ENCODE measurements at regions not wholly inside any gene's neighbourhood (a gene's known extent, or its start where the extent isn't known, plus 50 kb on each side); places are given as distances from the start of the nearest gene placed in this dataset.

DNA sequence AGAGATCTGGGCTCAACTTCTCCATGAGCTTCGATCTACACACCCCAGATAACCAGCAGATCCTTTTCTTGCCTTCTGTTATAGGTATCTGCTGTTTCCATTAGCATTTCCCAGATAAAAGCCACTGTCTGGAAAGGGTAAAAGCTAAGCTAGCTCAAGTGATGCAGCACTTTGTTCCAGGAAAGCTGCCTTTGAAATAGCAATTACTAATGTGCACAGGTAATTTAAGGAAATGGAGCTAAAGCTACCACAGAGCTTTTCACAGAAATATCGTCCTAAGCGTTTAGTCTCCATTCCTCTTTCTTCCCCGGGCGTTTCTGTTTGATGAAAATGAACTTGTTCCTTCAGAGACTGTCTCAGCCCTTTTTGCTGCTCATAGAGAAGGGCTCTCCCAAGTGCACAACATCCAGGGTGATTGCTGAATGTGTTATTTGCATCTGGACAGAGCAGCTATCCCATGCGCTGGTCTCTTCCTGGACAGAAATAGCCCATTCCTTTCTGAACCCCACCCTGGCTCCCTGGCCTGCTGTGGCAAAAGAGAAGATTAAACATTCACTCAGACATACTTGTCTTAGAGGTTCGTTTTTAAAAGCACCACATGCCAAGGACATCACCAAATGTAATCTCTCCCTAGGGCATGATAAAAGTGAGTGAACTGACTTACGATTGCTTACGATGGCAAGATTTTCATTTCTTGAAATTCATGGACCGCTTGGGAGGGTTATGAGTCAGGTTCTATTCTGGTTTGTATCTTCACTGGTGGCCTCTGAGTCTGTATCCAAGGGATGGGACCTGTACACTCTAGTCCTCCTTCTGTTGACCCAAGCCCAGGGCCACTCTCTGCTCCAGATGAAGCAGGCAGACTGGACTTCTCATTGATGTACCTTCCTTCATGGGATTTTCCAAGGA is 429.1 kb upstream of the CDH4 start:
- WGBS (ENCODE audit: missing lambda C conversion rate) = 20% methylated on average over 10 of the region's 10 CpGs
- Histone ChIP-seq H3K4me3 (no peak overlapping the region), H3K4me2 (no peak overlapping the region), H3K4me1 (no peaks in the 10 kb centered on the region), H3K9me3 (peaks cover 11% of the 10 kb centered on the region; the same call in 1 of the 3 replicates), H3K27ac (no peak overlapping the region)
- ATAC-seq (no peak), DNase-seq (ENCODE audit: low read depth in 1 of 2, low spot score in 1 of 2) (no peak), FAIRE-seq (no peak)
- ChIA-PET POLR2A (no interaction called here), CTCF (interaction anchor here (0.6 to 0.9 kb wide), 2 partner anchors 29 to 163 kb away, joined by 3 read pairs; no protein-coding TSS in a partner anchor)
- no peak for TF ChIP-seq BHLHE40 (IDR thresholded peaks at IDR 0.05; ENCODE audit: low read depth, low read length)
- TF ChIP-seq JUNB (IDR thresholded peaks at IDR 0.05) = no peak
- TF ChIP-seq SMC3 (IDR thresholded peaks at IDR 0.05) = no peak

DNA sequence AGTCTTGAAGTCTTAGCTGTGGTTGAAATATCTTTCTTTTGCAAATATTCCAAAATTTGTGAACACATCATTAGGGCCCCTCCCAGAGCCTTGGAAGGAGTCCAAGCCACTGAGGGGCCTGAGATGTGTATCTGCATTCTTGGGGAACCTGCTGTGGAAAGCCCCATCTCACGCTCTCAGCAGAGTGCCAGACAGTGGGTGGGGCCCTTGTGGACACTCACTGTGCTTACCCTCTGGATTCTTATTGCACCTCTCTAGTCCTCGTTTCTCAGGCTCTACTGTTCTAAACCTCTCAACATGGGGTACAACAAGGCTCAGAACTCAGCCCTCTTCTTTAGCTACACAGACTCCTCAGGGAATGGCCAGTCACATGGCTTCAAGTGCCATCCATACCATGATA is 416.2 kb upstream of the CDH4 start:
- no peak for TF ChIP-seq HOXB5 (CRISPR knock-in tag; IDR thresholded peaks at IDR 0.05)
- no peak for TF ChIP-seq HOXB13 (CRISPR knock-in tag; IDR thresholded peaks at IDR 0.05; ENCODE audit: low read depth)
- no peak for TF ChIP-seq HDAC2 (IDR thresholded peaks at IDR 0.05)
- TF ChIP-seq ZSCAN20 (CRISPR knock-in tag; IDR thresholded peaks at IDR 0.05) = no peak
- no peak for TF ChIP-seq NPAS2 (CRISPR knock-in tag; IDR thresholded peaks at IDR 0.05; ENCODE audit: borderline replicate concordance)
- no peak for TF ChIP-seq KDM1A (IDR thresholded peaks at IDR 0.05; ENCODE audit: low read depth)
- TF ChIP-seq, protein P1, sequence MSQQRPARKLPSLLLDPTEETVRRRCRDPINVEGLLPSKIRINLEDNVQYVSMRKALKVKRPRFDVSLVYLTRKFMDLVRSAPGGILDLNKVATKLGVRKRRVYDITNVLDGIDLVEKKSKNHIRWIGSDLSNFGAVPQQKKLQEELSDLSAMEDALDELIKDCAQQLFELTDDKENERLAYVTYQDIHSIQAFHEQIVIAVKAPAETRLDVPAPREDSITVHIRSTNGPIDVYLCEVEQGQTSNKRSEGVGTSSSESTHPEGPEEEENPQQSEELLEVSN (IDR thresholded peaks at IDR 0.05; ENCODE audit: borderline replicate concordance, low read depth) = no peak
- TF ChIP-seq CHD4 (IDR thresholded peaks at IDR 0.05; ENCODE audit: borderline replicate concordance) = no peak
- TF ChIP-seq, protein P2, sequence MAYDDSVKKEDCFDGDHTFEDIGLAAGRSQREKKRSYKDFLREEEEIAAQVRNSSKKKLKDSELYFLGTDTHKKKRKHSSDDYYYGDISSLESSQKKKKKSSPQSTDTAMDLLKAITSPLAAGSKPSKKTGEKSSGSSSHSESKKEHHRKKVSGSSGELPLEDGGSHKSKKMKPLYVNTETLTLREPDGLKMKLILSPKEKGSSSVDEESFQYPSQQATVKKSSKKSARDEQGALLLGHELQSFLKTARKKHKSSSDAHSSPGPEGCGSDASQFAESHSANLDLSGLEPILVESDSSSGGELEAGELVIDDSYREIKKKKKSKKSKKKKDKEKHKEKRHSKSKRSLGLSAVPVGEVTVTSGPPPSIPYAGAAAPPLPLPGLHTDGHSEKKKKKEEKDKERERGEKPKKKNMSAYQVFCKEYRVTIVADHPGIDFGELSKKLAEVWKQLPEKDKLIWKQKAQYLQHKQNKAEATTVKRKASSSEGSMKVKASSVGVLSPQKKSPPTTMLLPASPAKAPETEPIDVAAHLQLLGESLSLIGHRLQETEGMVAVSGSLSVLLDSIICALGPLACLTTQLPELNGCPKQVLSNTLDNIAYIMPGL (CRISPR knock-in tag; IDR thresholded peaks at IDR 0.05; ENCODE audit: borderline replicate concordance) = no peak
- TF ChIP-seq, protein P3, sequence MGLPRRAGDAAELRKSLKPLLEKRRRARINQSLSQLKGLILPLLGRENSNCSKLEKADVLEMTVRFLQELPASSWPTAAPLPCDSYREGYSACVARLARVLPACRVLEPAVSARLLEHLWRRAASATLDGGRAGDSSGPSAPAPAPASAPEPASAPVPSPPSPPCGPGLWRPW (IDR thresholded peaks at IDR 0.05) = no peak
- no peak for TF ChIP-seq TP53 (CRISPR knock-in tag; IDR thresholded peaks at IDR 0.05)
- Histone ChIP-seq H3K4me2 (no peak overlapping the region), H3K4me3 (no peak overlapping the region), H3K9me3 (peaks cover 9% of the 10 kb centered on the region; the same call in 1 of the 3 replicates), H3K27ac (no peak overlapping the region), H3K4me1 (no peaks in the 10 kb centered on the region)
- POLR2A ChIA-PET = no interaction called here
- 0% methylated on average over 2 of the region's 2 CpGs for whole genome bisulfite sequencing (ENCODE audit: missing lambda C conversion rate)
- DNase-seq (ENCODE audit: low read depth in 1 of 2, low spot score in 1 of 2) (no peak), FAIRE-seq (no peak), ATAC-seq (no peak)
- CTCF ChIA-PET = no interaction called here

DNA sequence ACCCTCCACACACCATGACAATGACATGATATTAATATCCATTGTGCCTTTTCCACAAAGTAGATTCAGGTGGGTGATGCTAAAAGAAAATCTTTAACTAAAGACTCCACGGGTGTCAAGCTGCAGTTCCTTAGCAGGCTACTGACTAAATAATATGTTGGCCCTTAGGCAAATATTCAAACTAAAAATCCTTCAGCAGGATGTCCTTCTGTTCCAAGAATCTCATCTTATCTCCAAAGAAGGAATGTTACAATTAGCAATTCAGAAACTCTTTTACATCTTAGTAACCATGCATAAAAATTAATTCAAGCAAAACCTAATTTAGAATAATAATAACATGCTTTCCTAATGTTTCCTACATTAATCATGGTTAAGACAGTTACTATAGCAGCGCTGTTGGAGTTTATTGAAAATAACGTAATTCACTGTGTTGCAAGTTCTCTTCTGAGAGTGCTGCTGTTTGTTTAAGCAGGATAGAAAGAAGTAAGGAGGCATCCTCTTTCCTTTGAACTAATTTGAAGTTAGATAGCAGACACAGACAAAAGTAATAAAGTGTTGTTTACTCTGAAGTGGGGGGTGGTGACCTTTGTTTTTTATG is 414.8 kb upstream of the CDH4 start:
- Histone ChIP-seq H3K4me3 (no peak overlapping the region), H3K4me2 (no peak overlapping the region), H3K27ac (no peak overlapping the region), H3K4me1 (no peaks in the 10 kb centered on the region), H3K9me3 (peaks cover 4% of the 10 kb centered on the region; the same call in 1 of the 3 replicates)
- POLR2A ChIA-PET = no interaction called here
- FAIRE-seq = no peak
- CTCF ChIA-PET = no interaction called here
- DNase-seq (ENCODE audit: low read depth in 1 of 2, low spot score in 1 of 2) = no peak
- TF ChIP-seq, protein P4, sequence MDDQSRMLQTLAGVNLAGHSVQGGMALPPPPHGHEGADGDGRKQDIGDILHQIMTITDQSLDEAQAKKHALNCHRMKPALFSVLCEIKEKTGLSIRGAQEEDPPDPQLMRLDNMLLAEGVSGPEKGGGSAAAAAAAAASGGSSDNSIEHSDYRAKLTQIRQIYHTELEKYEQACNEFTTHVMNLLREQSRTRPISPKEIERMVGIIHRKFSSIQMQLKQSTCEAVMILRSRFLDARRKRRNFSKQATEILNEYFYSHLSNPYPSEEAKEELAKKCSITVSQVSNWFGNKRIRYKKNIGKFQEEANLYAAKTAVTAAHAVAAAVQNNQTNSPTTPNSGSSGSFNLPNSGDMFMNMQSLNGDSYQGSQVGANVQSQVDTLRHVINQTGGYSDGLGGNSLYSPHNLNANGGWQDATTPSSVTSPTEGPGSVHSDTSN (IDR thresholded peaks at IDR 0.05) = no peak
- TF ChIP-seq KDM5A (IDR thresholded peaks at IDR 0.05) = no peak
- TF ChIP-seq RNF2 (IDR thresholded peaks at IDR 0.05; ENCODE audit: borderline replicate concordance, low read depth) = no peak
- TF ChIP-seq FOSL2 (IDR thresholded peaks at IDR 0.05) = no peak
- TF ChIP-seq FOSL2 (CRISPR knock-in tag; IDR thresholded peaks at IDR 0.05) = no peak
- TF ChIP-seq, protein P5, sequence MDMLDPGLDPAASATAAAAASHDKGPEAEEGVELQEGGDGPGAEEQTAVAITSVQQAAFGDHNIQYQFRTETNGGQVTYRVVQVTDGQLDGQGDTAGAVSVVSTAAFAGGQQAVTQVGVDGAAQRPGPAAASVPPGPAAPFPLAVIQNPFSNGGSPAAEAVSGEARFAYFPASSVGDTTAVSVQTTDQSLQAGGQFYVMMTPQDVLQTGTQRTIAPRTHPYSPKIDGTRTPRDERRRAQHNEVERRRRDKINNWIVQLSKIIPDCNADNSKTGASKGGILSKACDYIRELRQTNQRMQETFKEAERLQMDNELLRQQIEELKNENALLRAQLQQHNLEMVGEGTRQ (IDR thresholded peaks at IDR 0.05) = no peak
- TF ChIP-seq EHF (CRISPR knock-in tag; IDR thresholded peaks at IDR 0.05) = no peak
- no peak for TF ChIP-seq EP300 (IDR thresholded peaks at IDR 0.05)
- no peak for TF ChIP-seq CBX2 (IDR thresholded peaks at IDR 0.05; ENCODE audit: borderline replicate concordance, low read depth)
- TF ChIP-seq, protein P3 (IDR thresholded peaks at IDR 0.05) = no peak
- no peak for TF ChIP-seq HOXB13 (CRISPR knock-in tag; IDR thresholded peaks at IDR 0.05; ENCODE audit: low read depth)
- TF ChIP-seq NPAS2 (CRISPR knock-in tag; IDR thresholded peaks at IDR 0.05; ENCODE audit: borderline replicate concordance) = no peak
- no peak for TF ChIP-seq JUNB (IDR thresholded peaks at IDR 0.05)
- TF ChIP-seq NR3C1 (IDR thresholded peaks at IDR 0.05) = no peak
- TF ChIP-seq BHLHE40 (IDR thresholded peaks at IDR 0.05; ENCODE audit: low read depth, low read length) = no peak
- no peak for TF ChIP-seq CHD2 (IDR thresholded peaks at IDR 0.05; ENCODE audit: low read length, partially characterized antibody)
- TF ChIP-seq CHD4 (IDR thresholded peaks at IDR 0.05; ENCODE audit: borderline replicate concordance) = no peak
- TF ChIP-seq TP53 (CRISPR knock-in tag; IDR thresholded peaks at IDR 0.05) = no peak
- TF ChIP-seq, protein P6, sequence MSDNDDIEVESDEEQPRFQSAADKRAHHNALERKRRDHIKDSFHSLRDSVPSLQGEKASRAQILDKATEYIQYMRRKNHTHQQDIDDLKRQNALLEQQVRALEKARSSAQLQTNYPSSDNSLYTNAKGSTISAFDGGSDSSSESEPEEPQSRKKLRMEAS (IDR thresholded peaks at IDR 0.05) = no peak
- TF ChIP-seq FOSB (CRISPR knock-in tag; IDR thresholded peaks at IDR 0.05) = no peak
- no peak for TF ChIP-seq ZSCAN20 (CRISPR knock-in tag; IDR thresholded peaks at IDR 0.05)
- WGBS (ENCODE audit: missing lambda C conversion rate) = 6% methylated on average over 3 of the region's 3 CpGs
- ATAC-seq = no peak
